Naive thymus-derived CD4-positive, alpha-beta T cell (primary cell): ENCODE measurements at regions not wholly inside any gene's neighbourhood (a gene's known extent, or its start where the extent isn't known, plus 50 kb on each side); places are given as distances from the start of the nearest gene placed in this dataset.
A peak's percentile ranks its signal among the peaks of the same experiment; 100 is the strongest.

Source experiments
- ATAC-seq: fragments of 150-1000 bp; cut with Tn5 transposase; 2 replicates; pipeline ENCODE4 v1.10.0; 2021; ENCODE audit warnings: mild to moderate bottlenecking, moderate library complexity
- CTCF ChIA-PET: fragments of 350-600 bp; sonication (Branson Sonifier 250); formaldehyde crosslinking; loops from one replicate; lab custom pipeline; 2021; ENCODE audit warnings: antibody characterized with exemption; lab: Charles Lee
- POLR2A ChIA-PET: fragments of 350-600 bp; sonication (Branson Sonifier 250); formaldehyde crosslinking; loops from one replicate; lab custom pipeline; 2021; ENCODE audit warnings: antibody characterized with exemption, inconsistent platforms; lab: Charles Lee
- DNase-seq, 9 donors: peaks; one replicate each; pipeline versions ENCODE4 v3.0.0 to v3.0.0-alpha.2; 2020 to 2022; ENCODE audit warnings: mixed read lengths in 1 of 9
- H3K27ac ChIP-seq: one replicate; pipeline ENCODE4 v1.7.0; 2013; ENCODE audit warnings: mild to moderate bottlenecking, low read depth, low read length, moderate library complexity
- H3K27me3 ChIP-seq, 2 donors: one replicate each; pipeline ENCODE4 v1.7.0; 2013; ENCODE audit warnings: low read length in 2 of 2, mild to moderate bottlenecking in 2 of 2, moderate library complexity in 2 of 2; ENCODE audit not compliant: control insufficient read depth in 2 of 2, insufficient read depth in 2 of 2
- H3K36me3 ChIP-seq, 3 experiments: 1 replicate in 2 of 3; 2 replicates in 1 of 3; pipeline ENCODE4 v1.7.0; 2013; ENCODE audit warnings: low read length in 3 of 3, mild to moderate bottlenecking in 3 of 3, moderate library complexity in 1 of 3; ENCODE audit not compliant: insufficient read depth in 3 of 3, control insufficient read depth in 2 of 3
- H3K4me1 ChIP-seq, 2 donors: one replicate each; pipeline ENCODE4 v1.7.0; 2013; ENCODE audit warnings: low read length in 2 of 2, mild to moderate bottlenecking in 2 of 2, moderate library complexity in 1 of 2; ENCODE audit not compliant: control insufficient read depth in 2 of 2, insufficient read depth in 2 of 2
- H3K4me3 ChIP-seq: 2 replicates; pipeline ENCODE4 v1.7.0; 2013; ENCODE audit warnings: mild to moderate bottlenecking, low read length
- H3K9me3 ChIP-seq, 3 experiments: 1 replicate in 2 of 3; 2 replicates in 1 of 3; pipeline ENCODE4 v1.7.0; 2013; ENCODE audit warnings: low read length in 3 of 3; ENCODE audit not compliant: control insufficient read depth in 2 of 3
- H3K27ac Mint-ChIP-seq, 9 donors: one replicate each; pipeline ENCODE4 v1.8.0; 2020 to 2022; ENCODE audit warnings: mixed read lengths in 9 of 9, mild to moderate bottlenecking in 8 of 9, moderate library complexity in 5 of 9, inconsistent platforms in 2 of 9
- H3K27me3 Mint-ChIP-seq, 5 donors: one replicate each; pipeline ENCODE4 v1.8.0; 2021 to 2022; ENCODE audit warnings: mixed read lengths in 5 of 5, mild to moderate bottlenecking in 1 of 5
- H3K36me3 Mint-ChIP-seq, 5 donors: one replicate each; pipeline ENCODE4 v1.8.0; 2020 to 2022; ENCODE audit warnings: mixed read lengths in 5 of 5, mild to moderate bottlenecking in 3 of 5, inconsistent platforms in 1 of 5
- H3K4me1 Mint-ChIP-seq, 7 donors: one replicate each; pipeline ENCODE4 v1.8.0; 2020 to 2022; ENCODE audit warnings: mixed read lengths in 7 of 7, mild to moderate bottlenecking in 3 of 7, inconsistent platforms in 1 of 7
- H3K4me3 Mint-ChIP-seq, 10 donors: one replicate each; pipeline ENCODE4 v1.8.0; 2020 to 2022; ENCODE audit warnings: mild to moderate bottlenecking in 10 of 10, mixed read lengths in 10 of 10, moderate library complexity in 6 of 10, inconsistent platforms in 2 of 10
- H3K9me3 Mint-ChIP-seq, 11 donors: one replicate each; pipeline ENCODE4 v1.8.0; 2020 to 2022; ENCODE audit warnings: mixed read lengths in 11 of 11, mild to moderate bottlenecking in 4 of 11, inconsistent platforms in 1 of 11, moderate library complexity in 1 of 11
- intact Hi-C, 2 donors: fragments of 100-400 bp; cut with micrococcal nuclease; formaldehyde crosslinking; loops; one replicate each; pipeline ENCODE4 v1.15.1; 2023

GRCh38 chr16:56041556-56042140 is 149.6 kb upstream of the GNAO1 start:
- Mint-ChIP-seq H3K27ac (no peak overlapping the region), H3K4me3 (no peak overlapping the region), H3K4me1 (no peaks in the 10 kb centered on the region), H3K9me3 (peaks cover 0 to 23% (median 12%) of the 10 kb centered on the region in 11 donors), H3K36me3 (peaks cover 0 to 18% (median 0%) of the 10 kb centered on the region in 5 donors), H3K27me3 (peaks cover 12 to 45% (median 28%) of the 10 kb centered on the region in 5 donors)
- CTCF ChIA-PET, result interaction anchor here (1.4 kb wide), 1 partner anchor 161 kb away, joined by 3 read pairs; no protein-coding TSS in a partner anchor
- POLR2A ChIA-PET, result no interaction called here
- Histone ChIP-seq H3K27me3 (no peaks in the 10 kb centered on the region), H3K9me3 (no peaks in the 10 kb centered on the region), H3K4me3 (no peak overlapping the region), H3K36me3 (no peaks in the 10 kb centered on the region), H3K4me1 (no peaks in the 10 kb centered on the region), H3K27ac (no peak overlapping the region)
- DNase-seq, result peak in 1 of 9 donors; percentile 3
- intact Hi-C loops, result loop anchor here (1.0 to 2.0 kb wide), 3 partner anchors 161 to 277 kb away; no protein-coding TSS in a partner anchor
- ATAC-seq, result peak; percentile 61

- Mint-ChIP-seq H3K27me3 (peaks cover 10 to 41% (median 29%) of the 10 kb centered on the region in 5 donors), H3K27ac (no peak overlapping the region), H3K36me3 (peaks cover 0 to 18% (median 0%) of the 10 kb centered on the region in 5 donors), H3K4me3 (no peak overlapping the region), H3K4me1 (no peaks in the 10 kb centered on the region), H3K9me3 (peaks cover 0 to 27% (median 12%) of the 10 kb centered on the region in 11 donors)
- no peak overlapping the region for H3K4me3 ChIP-seq
- POLR2A ChIA-PET, result no interaction called here
- DNase-seq (no peak), ATAC-seq (no peak)
- H3K9me3 ChIP-seq, result no peaks in the 10 kb centered on the region
- no peaks in the 10 kb centered on the region for H3K4me1 ChIP-seq
- intact Hi-C loops, result no loop called here
- CTCF ChIA-PET, result no interaction called here
- H3K27me3 ChIP-seq, result no peaks in the 10 kb centered on the region
- no peaks in the 10 kb centered on the region for H3K36me3 ChIP-seq
- H3K27ac ChIP-seq, result no peak overlapping the region
These were observed 152.7 kb upstream of the GNAO1 start for GRCh38 chr16:56038564-56039098.

GRCh38 chr16:56032072-56032471 is 156.9 kb upstream of the CES5A start:
- no peaks in the 10 kb centered on the region for H3K36me3 ChIP-seq
- H3K27ac ChIP-seq, result no peak overlapping the region
- ChIA-PET POLR2A (no interaction called here), CTCF (no interaction called here)
- H3K27me3 Mint-ChIP-seq, result peaks cover 20 to 36% (median 25%) of the 10 kb centered on the region in 5 donors
- no peaks in the 10 kb centered on the region for H3K4me1 Mint-ChIP-seq
- intact Hi-C loops, result no loop called here
- H3K4me3 ChIP-seq, result no peak overlapping the region
- H3K9me3 ChIP-seq, result no peaks in the 10 kb centered on the region
- H3K9me3 Mint-ChIP-seq, result peaks cover 0 to 8% (median 5%) of the 10 kb centered on the region in 11 donors
- H3K27ac Mint-ChIP-seq, result no peak overlapping the region
- no peaks in the 10 kb centered on the region for H3K27me3 ChIP-seq
- DNase-seq (no peak), ATAC-seq (no peak)
- H3K4me3 Mint-ChIP-seq, result no peak overlapping the region
- H3K36me3 Mint-ChIP-seq, result peaks cover 0 to 4% (median 0%) of the 10 kb centered on the region in 5 donors
- no peaks in the 10 kb centered on the region for H3K4me1 ChIP-seq

- Histone ChIP-seq H3K4me1 (no peaks in the 10 kb centered on the region), H3K9me3 (no peaks in the 10 kb centered on the region), H3K27me3 (no peaks in the 10 kb centered on the region), H3K4me3 (no peak overlapping the region), H3K27ac (no peak overlapping the region), H3K36me3 (no peaks in the 10 kb centered on the region)
- no peaks in the 10 kb centered on the region for H3K4me1 Mint-ChIP-seq
- peaks cover 13 to 20% (median 18%) of the 10 kb centered on the region in 5 donors for H3K27me3 Mint-ChIP-seq
- ATAC-seq (no peak), DNase-seq (no peak)
- ChIA-PET CTCF (no interaction called here), POLR2A (no interaction called here)
- H3K36me3 Mint-ChIP-seq, result no peaks in the 10 kb centered on the region
- H3K27ac Mint-ChIP-seq, result no peak overlapping the region
- peaks cover 0 to 3% (median 0%) of the 10 kb centered on the region in 11 donors for H3K9me3 Mint-ChIP-seq
- H3K4me3 Mint-ChIP-seq, result no peak overlapping the region
- intact Hi-C loops, result no loop called here
These were observed 153.9 kb upstream of the CES5A start for GRCh38 chr16:56029026-56029425.

GRCh38 chr16:56022818-56023217 is 147.6 kb upstream of the CES5A start:
- H3K9me3 Mint-ChIP-seq, result peaks cover 0 to 2% (median 0%) of the 10 kb centered on the region in 11 donors
- ATAC-seq (no peak), DNase-seq (no peak)
- H3K36me3 Mint-ChIP-seq, result no peaks in the 10 kb centered on the region
- Histone ChIP-seq H3K27me3 (no peaks in the 10 kb centered on the region), H3K4me1 (no peaks in the 10 kb centered on the region), H3K9me3 (no peaks in the 10 kb centered on the region), H3K36me3 (no peaks in the 10 kb centered on the region), H3K4me3 (no peak overlapping the region), H3K27ac (no peak overlapping the region)
- intact Hi-C loops, result no loop called here
- ChIA-PET CTCF (no interaction called here), POLR2A (no interaction called here)
- no peaks in the 10 kb centered on the region for H3K4me1 Mint-ChIP-seq
- H3K27ac Mint-ChIP-seq, result no peak overlapping the region
- H3K27me3 Mint-ChIP-seq, result peaks cover 3 to 7% (median 6%) of the 10 kb centered on the region in 5 donors
- H3K4me3 Mint-ChIP-seq, result no peak overlapping the region

GRCh38 chr16:56019274-56019673 is 144.1 kb upstream of the CES5A start:
- Mint-ChIP-seq H3K4me1 (no peaks in the 10 kb centered on the region), H3K27ac (no peak overlapping the region), H3K4me3 (no peak overlapping the region), H3K9me3 (peaks cover 0 to 3% (median 0%) of the 10 kb centered on the region in 11 donors), H3K27me3 (peaks cover 0 to 25% (median 13%) of the 10 kb centered on the region in 5 donors), H3K36me3 (no peaks in the 10 kb centered on the region)
- DNase-seq, result no peak
- ATAC-seq, result no peak
- Histone ChIP-seq H3K4me3 (no peak overlapping the region), H3K9me3 (no peaks in the 10 kb centered on the region), H3K27me3 (no peaks in the 10 kb centered on the region), H3K4me1 (no peaks in the 10 kb centered on the region), H3K27ac (no peak overlapping the region), H3K36me3 (no peaks in the 10 kb centered on the region)
- intact Hi-C loops, result no loop called here
- ChIA-PET POLR2A (no interaction called here), CTCF (no interaction called here)
